HCT116 (cell line): ENCODE measurements at regions not wholly inside any gene's neighbourhood (a gene's known extent, or its start where the extent isn't known, plus 50 kb on each side); places are given as distances from the start of the nearest gene placed in this dataset.

Experiments
- ATAC-seq: fragments of 200-7000 bp; cut with Tn5 transposase; 2 replicates; pipeline ENCODE4 v1.9.1; 2020; ENCODE audit warnings: mild to moderate bottlenecking, moderate library complexity
- BruUV-seq: library from RNA; stranded (reverse); fragments of 400-500 nt; replicated peaks from 2 replicates; lab custom pipeline; 2021; lab: Mats Ljungman, UMichigan
- CTCF ChIA-PET: fragments of 300-600 bp; sonication (Branson Sonifier 250); formaldehyde crosslinking; loops from one replicate; lab custom pipeline; 2021; ENCODE audit warnings: antibody characterized with exemption; lab: Charles Lee
- POLR2A ChIA-PET: fragments of 300-600, 350-600 bp; sonication (Branson Sonifier 250); formaldehyde crosslinking; loops from one replicate; lab custom pipeline; 2021; ENCODE audit warnings: antibody characterized with exemption; lab: Charles Lee
- RAD21 ChIA-PET, 2 experiments: fragments of 300-600 bp; sonication (Branson Sonifier 250); formaldehyde crosslinking; loops; one replicate each; lab custom pipeline; 2023; ENCODE audit warnings: low total read pairs in 2 of 2; ENCODE audit not compliant: uncharacterized antibody in 2 of 2, unreplicated experiment in 2 of 2, low non-redundant PET in 1 of 2; lab: Charles Lee
- DNase-seq: peaks from one replicate; pipeline ENCODE4 v3.0.0-alpha.2; 2010; ENCODE audit warnings: low read depth, low spot score
- H2AFZ ChIP-seq: fragments of 200-600 bp; shearing (Covaris generic), sonication (generic); 2 replicates; pipeline ENCODE4 v1.6.1; 2017; ENCODE audit warnings: low read depth, mixed run types, mixed read lengths, antibody characterized with exemption, low read length; ENCODE audit not compliant: poor library complexity, severe bottlenecking
- H3K27ac ChIP-seq: 2 replicates; pipeline ENCODE4 v1.5.1; 2012; ENCODE audit warnings: low read depth, low read length
- H3K27me3 ChIP-seq: fragments of 200-600 bp; sonication (generic); 2 replicates; pipeline ENCODE4 v1.6.1; 2016; ENCODE audit warnings: mixed run types, low read length, mixed read lengths; ENCODE audit not compliant: insufficient read depth
- H3K36me3 ChIP-seq, 2 experiments: fragments of 200-500 bp in 1 of 2; fragments of 200-600 bp in 1 of 2; sonication (Bioruptor generic) in 1 of 2; sonication (generic) in 1 of 2; 2 replicates each; pipeline versions ENCODE4 v1.5.1 to v1.6.1; 2014 to 2016; ENCODE audit warnings: low read length in 2 of 2, inconsistent platforms in 1 of 2, mixed read lengths in 1 of 2, mixed run types in 1 of 2; ENCODE audit not compliant: insufficient read depth in 2 of 2, control insufficient read depth in 1 of 2
- H3K4me1 ChIP-seq, 2 experiments: fragments of 200-600 bp in 1 of 2; sonication (generic) in 1 of 2; 2 replicates each; pipeline versions ENCODE4 v1.5.1 to v1.6.1; 2012 to 2017; ENCODE audit warnings: low read length in 2 of 2, inconsistent platforms in 1 of 2, mild to moderate bottlenecking in 1 of 2, mixed read lengths in 1 of 2, mixed run types in 1 of 2, moderate library complexity in 1 of 2; ENCODE audit not compliant: insufficient read depth in 2 of 2, control insufficient read depth in 1 of 2
- H3K4me2 ChIP-seq: fragments of 200-600 bp; sonication (generic); 2 replicates; pipeline ENCODE4 v1.6.1; 2017; ENCODE audit warnings: mixed run types, low read length, mixed read lengths
- H3K4me3 ChIP-seq, 2 experiments: fragments of 200-600 bp in 1 of 2; sonication (generic) in 1 of 2; replicated peaks in 1 of 2; 2 replicates each; pipeline ENCODE4 v1.5.1; 2011 to 2016; ENCODE audit warnings: low read length in 2 of 2, control low read depth in 1 of 2, low read depth in 1 of 2, mild to moderate bottlenecking in 1 of 2, mixed read lengths in 1 of 2, mixed run types in 1 of 2
- H3K79me2 ChIP-seq: fragments of 200-600 bp; sonication (generic); 2 replicates; pipeline ENCODE4 v1.6.1; 2017; ENCODE audit warnings: mild to moderate bottlenecking, mixed run types, low read length, moderate library complexity, mixed read lengths; ENCODE audit not compliant: insufficient read depth
- H3K9ac ChIP-seq: fragments of 200-600 bp; sonication (generic); 2 replicates; pipeline ENCODE4 v1.6.1; 2016; ENCODE audit warnings: low read length, mixed read lengths
- H3K9me2 ChIP-seq: fragments of 200-600 bp; sonication (generic), shearing (Covaris generic); 2 replicates; pipeline ENCODE4 v1.6.1; 2017; ENCODE audit warnings: mixed run types, mild to moderate bottlenecking, moderate library complexity; ENCODE audit not compliant: insufficient read depth
- H3K9me3 ChIP-seq, 2 experiments: fragments of 200-500 bp in 1 of 2; fragments of 200-600 bp in 1 of 2; sonication (Bioruptor generic) in 1 of 2; sonication (generic) in 1 of 2; 2 replicates each; pipeline ENCODE4 v1.6.1; 2014 to 2017; ENCODE audit warnings: low read length in 2 of 2, mixed read lengths in 2 of 2, inconsistent platforms in 1 of 2, low read depth in 1 of 2, mild to moderate bottlenecking in 1 of 2, mixed run types in 1 of 2, moderate library complexity in 1 of 2; ENCODE audit not compliant: control insufficient read depth in 1 of 2, insufficient read depth in 1 of 2
- H4K20me1 ChIP-seq: fragments of 200-600 bp; sonication (generic), shearing (Covaris generic); 2 replicates; pipeline ENCODE4 v1.6.1; 2017; ENCODE audit warnings: mixed run types, mild to moderate bottlenecking, moderate library complexity; ENCODE audit not compliant: insufficient read depth
- CTCF ChIP-seq, 3 experiments: fragments of 200-600 bp in 1 of 3; sonication (generic) in 1 of 3; IDR thresholded peaks in 2 of 3; conservative IDR thresholded peaks in 1 of 3; 2 replicates each; pipeline ENCODE4 v1.5.1; 2012 to 2017; ENCODE audit warnings: low read depth in 2 of 3, low read length in 2 of 3, antibody characterized with exemption in 1 of 3, borderline replicate concordance in 1 of 3, control low read depth in 1 of 3, mild to moderate bottlenecking in 1 of 3, mixed read lengths in 1 of 3, mixed run types in 1 of 3, moderate library complexity in 1 of 3; ENCODE audit not compliant: insufficient read depth in 1 of 3
- ELF1 ChIP-seq: IDR thresholded peaks from 2 replicates; pipeline ENCODE4 v1.6.1; 2012; ENCODE audit warnings: low read depth, borderline replicate concordance
- EZH2phosphoT487 ChIP-seq: fragments of 200-600 bp; IDR thresholded peaks from 2 replicates; pipeline ENCODE4 v1.6.1; 2018; ENCODE audit warnings: antibody characterized with exemption, borderline replicate concordance
- FOSL1 ChIP-seq: IDR thresholded peaks from 2 replicates; pipeline ENCODE4 v1.6.1; 2012; ENCODE audit warnings: low read depth
- MAX ChIP-seq: IDR thresholded peaks from 2 replicates; pipeline ENCODE4 v1.6.1; 2012
- REST ChIP-seq: IDR thresholded peaks from 2 replicates; pipeline ENCODE4 v1.6.1; 2012; ENCODE audit warnings: low read depth
- SIN3A ChIP-seq: IDR thresholded peaks from 2 replicates; pipeline ENCODE4 v1.6.1; 2012; ENCODE audit warnings: low read depth
- SP1 ChIP-seq: IDR thresholded peaks from 2 replicates; pipeline ENCODE4 v1.6.1; 2012; ENCODE audit warnings: low read depth
- TCF7L2 ChIP-seq: IDR thresholded peaks from 2 replicates; pipeline ENCODE4 v1.7.0; 2011; ENCODE audit warnings: borderline replicate concordance, inconsistent platforms; ENCODE audit not compliant: insufficient read depth, insufficient read length; ENCODE audit errors: extremely low read depth
- YY1 ChIP-seq: IDR thresholded peaks from 2 replicates; pipeline ENCODE4 v1.6.1; 2011; ENCODE audit warnings: low read length, low read depth, moderate library complexity, mild to moderate bottlenecking; ENCODE audit not compliant: insufficient replicate concordance; ENCODE audit errors: extremely low read depth
- ZBTB33 ChIP-seq: IDR thresholded peaks from 2 replicates; pipeline ENCODE4 v1.6.1; 2011; ENCODE audit warnings: mild to moderate bottlenecking, low read length, moderate library complexity; ENCODE audit not compliant: insufficient replicate concordance; ENCODE audit errors: extremely low read depth
- ZNF274 ChIP-seq: fragments of 200-500 bp; sonication (Bioruptor generic); IDR thresholded peaks from 2 replicates; pipeline ENCODE4 v1.6.1; 2014; ENCODE audit warnings: mild to moderate bottlenecking, low read depth, low read length, inconsistent platforms
- intact Hi-C: fragments of 100-400 bp; cut with micrococcal nuclease; formaldehyde crosslinking; loops from 2 replicates; pipeline ENCODE4 v1.10.0; 2022

- no peak overlapping the region for H3K27ac ChIP-seq
- peaks cover 78% of the 10 kb centered on the region for H3K27me3 ChIP-seq
- RAD21 ChIA-PET = no interaction called here
- no peak overlapping the region for H3K4me2 ChIP-seq
- no peak overlapping the region for H2AFZ ChIP-seq
- POLR2A ChIA-PET = no interaction called here
- H3K9me2 ChIP-seq = no peaks in the 10 kb centered on the region
- H3K9me3 ChIP-seq = no peaks in the 10 kb centered on the region
- TF ChIP-seq EZH2phosphoT487 (no peak), CTCF (IDR thresholded peaks at IDR 0.05 in 2 of 3, conservative IDR thresholded peaks at IDR 0.05 in 1 of 3; ENCODE audit: borderline replicate concordance in 1 of 3, insufficient read depth in 1 of 3, low read depth in 2 of 3, low read length in 2 of 3) (no peak), SIN3A (no peak), MAX (no peak), REST (no peak), ZNF274 (no peak), YY1 (no peak), FOSL1 (no peak), ELF1 (no peak), ZBTB33 (no peak), SP1 (no peak), TCF7L2 (no peak)
- H3K79me2 ChIP-seq = no peaks in the 10 kb centered on the region
- no TSS peak for BruUV-seq
- no peaks in the 10 kb centered on the region for H3K4me1 ChIP-seq
- CTCF ChIA-PET = no interaction called here
- H3K4me3 ChIP-seq = no peak overlapping the region
- H3K36me3 ChIP-seq = no peaks in the 10 kb centered on the region
- no peak for DNase-seq
- intact Hi-C loops = no loop called here
- no peaks in the 10 kb centered on the region for H4K20me1 ChIP-seq
- no peak overlapping the region for H3K9ac ChIP-seq
- no peak for ATAC-seq
Measured at GRCh38 chr2:129716781-129717559, 262.5 kb upstream of the RAB6C start.
